HG03280 (cell line): ENCODE measurements at regions not wholly inside any gene's neighbourhood (a gene's known extent, or its start where the extent isn't known, plus 50 kb on each side); places are given as distances from the start of the nearest gene placed in this dataset.

Experiments
- ATAC-seq: cut with Tn5 transposase; IDR thresholded peaks from one replicate; pipeline ENCODE4 v1.9.1; 2021; ENCODE audit warnings: mild to moderate bottlenecking, moderate library complexity; ENCODE audit not compliant: unreplicated experiment

DNA sequence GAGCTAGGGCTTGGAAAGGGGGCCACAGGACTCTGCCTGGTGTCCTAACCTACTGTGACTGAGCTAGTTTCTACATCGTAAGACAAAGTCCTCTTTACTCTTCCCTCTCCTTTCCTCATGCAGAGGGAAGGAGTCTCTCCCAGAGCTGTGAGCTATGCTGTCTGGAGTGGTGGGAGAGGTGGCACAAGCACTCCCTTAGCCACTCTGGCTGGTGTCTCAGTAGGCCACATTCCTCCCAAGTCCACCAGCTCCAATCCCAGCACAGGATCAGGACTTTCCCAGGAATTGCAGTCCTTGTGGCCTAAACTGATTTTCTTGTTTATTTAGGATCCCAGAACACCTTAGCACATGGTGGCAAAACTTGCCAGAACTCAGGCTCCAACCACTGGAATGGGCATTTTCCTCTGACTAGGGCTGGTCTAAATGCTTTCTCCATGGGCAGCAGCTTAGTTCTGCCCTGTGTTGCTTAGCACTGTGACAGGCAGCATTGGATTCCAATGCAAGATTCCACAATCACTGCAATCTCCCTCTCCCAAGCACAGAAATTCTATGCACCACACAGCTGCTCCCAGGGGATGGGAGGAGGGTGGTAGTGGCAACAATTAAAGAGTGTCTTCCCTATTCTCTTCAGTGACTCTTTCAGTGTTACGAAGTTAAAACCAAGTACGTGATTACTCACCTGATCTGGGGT, 733.3 kb downstream of the HACE1 start:
- no peak for ATAC-seq

DNA sequence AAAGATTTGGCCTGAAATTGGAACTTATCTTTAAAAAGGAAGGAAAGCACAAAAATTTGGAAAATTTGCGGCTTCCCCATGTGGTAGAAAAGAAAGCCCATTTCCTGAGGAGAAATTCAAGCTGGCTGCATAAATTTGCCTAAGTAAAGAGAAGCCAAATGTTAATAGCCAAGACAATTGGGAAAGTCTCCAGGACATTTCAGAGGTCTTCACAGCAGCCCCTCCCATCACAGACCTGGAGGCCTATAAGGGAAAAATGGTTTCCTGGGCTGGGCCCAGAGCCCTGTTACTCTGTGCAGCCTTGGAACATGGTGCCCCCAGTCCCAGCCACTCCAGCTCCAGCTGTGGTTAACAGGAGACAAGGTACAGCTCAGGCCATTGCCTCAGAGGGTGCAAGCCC, 736.5 kb downstream of the HACE1 start:
- ATAC-seq = no peak

DNA sequence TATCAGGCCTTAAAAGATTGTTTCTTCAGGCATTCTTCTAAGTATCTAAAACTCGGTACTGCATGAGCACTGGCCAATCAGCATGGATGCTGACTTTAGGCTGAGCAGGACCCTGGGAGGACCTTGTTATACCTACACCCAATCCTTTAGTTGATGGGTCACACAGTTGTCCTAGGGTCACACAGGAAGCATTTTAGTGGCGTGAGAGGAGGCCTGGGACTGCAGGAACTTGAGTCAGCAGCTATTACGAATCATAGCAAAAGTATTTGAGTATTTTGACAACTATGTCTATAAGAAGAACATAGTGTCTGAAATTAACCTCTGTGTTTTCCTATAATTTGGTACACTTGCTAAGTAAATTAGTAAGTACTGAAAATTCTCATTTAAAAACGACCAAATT, 741.4 kb downstream of the HACE1 start:
- no peak for ATAC-seq

DNA sequence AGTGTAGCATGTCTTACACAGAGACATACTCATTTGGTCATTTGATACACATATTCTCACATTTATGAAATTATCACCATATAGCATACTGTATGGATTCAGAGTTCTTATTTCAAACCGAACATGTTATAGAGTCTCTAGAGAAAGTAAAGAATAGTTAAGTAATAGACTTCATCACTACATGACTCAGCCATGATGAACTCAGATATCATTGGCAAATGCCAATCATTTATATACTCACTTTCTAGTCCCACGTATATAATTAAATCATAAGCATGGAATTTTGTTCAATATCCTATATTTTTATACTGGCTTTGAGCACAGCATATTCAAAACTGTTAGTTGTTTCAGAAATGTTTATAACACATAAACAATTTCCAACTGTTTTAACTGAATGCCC, 749.9 kb downstream of the HACE1 start:
- no peak for ATAC-seq

DNA sequence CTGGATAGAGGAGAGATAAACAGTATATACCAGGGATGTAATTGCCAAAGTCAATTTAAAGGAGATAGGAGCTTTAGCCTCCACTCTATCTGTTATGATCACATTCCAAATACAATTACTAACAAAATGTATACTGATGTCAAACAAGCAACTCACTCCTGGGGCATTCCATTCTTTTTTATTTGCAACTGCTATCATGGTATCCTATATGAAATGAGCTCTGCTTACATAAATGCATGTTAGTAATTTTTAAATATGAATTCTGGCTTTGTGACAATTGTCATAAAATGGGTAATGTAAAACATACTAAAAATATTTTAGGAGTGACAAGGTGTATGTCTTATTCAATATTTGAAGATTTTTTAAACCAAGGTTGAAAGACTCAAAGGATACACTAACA, 751.1 kb downstream of the HACE1 start:
- no peak for ATAC-seq

DNA sequence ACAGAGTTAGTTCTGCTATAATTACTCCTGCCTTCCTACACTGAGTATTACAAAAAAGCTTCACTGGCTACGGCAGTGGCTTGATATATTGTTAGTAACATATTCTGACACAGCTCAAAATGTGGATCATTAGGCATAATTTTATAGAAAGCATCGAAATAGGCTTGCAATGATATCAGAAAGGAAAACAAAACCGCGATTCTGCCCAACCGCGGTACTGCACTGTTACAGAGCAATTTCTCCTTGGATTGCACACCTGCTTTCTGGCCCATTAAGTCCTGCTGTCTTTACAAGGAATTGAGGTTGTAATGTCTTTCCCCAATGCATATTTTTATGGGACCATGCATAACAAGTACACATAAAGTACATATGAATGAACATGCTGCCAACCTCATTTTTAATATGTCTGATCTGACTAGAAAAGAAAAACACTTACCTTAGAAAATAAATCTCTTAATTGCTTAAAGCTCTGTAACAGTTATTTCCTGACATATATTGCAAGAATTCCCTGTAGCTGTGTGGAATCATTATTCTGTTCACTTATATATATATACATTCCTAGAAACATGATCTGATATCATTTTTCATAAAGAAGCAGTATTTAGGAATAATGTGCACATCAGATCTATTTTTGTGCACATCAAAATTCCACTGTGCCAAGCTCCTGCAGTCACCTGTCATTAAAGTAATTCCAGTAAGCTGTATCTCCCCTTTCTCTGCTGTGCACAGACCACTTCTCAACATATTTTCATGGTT, 763.9 kb downstream of the HACE1 start:
- ATAC-seq = no peak

DNA sequence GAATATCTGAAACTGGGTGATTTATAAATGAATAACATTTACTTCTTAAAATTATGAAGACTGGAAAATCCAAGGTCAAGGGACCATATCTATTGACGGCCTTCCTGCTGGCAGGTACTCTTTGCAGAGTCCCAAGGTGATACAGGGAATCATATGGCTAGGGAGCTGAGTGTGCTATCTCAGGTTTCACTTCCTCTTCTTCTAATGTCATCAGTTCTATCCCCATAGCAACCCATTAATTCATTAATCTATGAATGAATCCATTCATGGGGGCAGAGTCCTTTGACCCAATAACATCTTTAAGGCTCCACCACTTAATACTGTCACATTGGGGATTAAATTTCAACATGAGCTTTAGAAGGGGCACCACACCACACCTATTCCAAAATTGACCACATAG, 772.0 kb downstream of the HACE1 start:
- no peak for ATAC-seq

DNA sequence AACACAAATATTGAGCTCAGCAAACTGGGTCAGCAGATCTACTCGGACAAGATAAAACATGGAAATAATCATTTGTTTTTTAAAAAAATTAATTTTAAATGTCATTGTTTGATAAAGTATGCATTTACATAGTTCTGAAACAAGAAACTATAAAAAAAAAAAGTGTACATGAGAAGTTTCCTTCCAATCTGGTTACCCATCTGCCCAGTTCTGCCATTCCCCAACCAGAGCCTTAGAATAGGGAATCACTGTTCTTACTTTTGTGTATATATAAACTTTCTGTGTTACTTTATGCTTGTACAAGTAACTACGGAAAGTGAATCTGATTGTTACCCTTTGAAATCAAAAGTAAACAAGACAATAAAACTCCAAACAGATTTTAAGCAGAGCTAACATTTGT, 791.4 kb downstream of the HACE1 start:
- no peak for ATAC-seq

DNA sequence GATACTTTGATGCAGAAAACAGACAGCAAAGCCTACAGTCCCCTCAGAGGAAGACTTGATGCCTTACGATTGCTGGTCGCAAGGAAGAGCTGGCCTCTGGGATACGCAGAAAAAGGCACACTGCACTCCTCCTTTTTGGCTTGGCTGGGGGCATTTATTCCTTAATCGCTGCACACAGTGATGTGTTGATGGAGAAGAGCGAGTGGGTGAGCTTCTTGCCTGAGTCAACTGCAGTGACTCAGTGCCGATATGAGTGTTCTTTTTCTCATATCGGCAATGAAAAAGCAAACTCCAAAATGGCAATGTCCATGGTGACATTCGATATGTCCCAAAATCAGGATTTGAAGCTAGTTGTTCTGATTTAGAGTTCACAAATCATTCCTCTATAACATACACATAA, 794.8 kb downstream of the HACE1 start:
- no peak for ATAC-seq

DNA sequence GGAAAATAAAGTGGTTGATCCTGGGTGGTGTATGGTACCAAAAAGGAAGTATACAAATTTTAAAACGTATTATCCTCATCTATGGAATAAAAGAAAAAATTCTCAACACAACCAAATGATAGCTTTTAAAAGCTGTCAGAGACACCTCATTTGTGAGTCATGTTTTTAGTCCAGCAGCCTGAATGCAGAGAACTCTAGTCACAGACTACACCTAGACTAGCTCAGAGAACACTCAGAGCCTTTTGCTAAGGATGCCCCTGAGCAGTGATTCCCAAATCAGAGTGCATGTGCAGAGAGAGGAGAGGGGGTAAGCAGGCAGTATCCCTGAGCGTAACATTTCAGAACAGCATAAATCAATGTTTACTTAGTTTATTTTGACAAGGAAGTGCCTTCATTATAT, 809.3 kb downstream of the HACE1 start:
- ATAC-seq = no peak

DNA sequence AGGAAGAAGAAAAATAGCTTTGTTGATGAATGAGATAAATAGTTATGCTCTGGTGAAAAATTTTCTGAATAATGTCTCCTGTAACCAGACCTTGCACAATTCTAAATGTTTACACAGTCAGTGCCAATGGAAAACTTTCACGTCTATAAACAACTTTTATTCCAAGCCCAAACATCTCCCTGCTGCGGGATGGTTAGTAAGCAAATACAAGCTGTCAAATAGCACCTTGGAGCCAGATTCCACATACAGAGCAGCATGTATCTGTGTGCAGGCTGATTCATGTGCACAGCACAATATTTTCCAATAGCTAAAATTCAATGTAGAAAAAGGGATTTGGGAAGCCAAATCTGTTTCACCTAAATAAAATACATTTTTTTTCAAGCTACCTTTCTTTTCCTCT, 813.3 kb downstream of the HACE1 start:
- no peak for ATAC-seq

DNA sequence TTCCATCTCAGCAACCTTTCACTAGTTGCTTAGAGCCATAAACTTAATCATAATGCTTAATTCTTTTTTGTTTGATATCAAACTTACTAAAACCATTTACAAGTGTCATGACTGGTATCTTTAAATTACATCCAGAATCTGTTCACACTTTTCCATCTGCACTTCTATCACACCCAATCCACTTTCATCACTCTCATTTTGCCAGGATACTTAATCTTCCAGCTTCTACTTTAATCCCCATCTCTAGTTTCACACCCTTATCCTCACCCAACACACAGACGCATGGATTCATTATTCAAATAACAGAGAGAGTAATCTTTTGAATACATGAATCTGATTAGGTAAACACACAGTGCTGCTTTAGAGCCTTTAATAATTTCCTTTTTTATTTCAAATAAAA, 828.4 kb downstream of the HACE1 start:
- no peak for ATAC-seq

DNA sequence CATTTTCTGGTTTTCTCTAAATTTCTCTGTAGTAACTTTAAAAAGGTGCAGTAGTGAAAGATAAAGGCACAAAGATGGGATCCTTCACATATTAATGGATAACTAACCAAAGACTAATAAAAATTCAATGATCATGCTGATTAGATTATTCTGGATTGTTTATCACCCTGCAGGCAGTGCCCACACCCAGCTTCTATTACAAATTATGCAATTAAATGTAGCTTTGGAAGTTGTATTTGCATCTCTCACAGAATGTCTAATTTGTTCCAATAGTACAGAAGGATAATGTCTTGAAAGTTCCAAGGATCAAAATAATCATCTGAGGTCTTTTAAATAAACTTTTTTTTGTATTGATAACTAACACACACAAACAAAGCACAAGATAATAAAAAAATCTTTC, 837.6 kb downstream of the HACE1 start:
- ATAC-seq = no peak

DNA sequence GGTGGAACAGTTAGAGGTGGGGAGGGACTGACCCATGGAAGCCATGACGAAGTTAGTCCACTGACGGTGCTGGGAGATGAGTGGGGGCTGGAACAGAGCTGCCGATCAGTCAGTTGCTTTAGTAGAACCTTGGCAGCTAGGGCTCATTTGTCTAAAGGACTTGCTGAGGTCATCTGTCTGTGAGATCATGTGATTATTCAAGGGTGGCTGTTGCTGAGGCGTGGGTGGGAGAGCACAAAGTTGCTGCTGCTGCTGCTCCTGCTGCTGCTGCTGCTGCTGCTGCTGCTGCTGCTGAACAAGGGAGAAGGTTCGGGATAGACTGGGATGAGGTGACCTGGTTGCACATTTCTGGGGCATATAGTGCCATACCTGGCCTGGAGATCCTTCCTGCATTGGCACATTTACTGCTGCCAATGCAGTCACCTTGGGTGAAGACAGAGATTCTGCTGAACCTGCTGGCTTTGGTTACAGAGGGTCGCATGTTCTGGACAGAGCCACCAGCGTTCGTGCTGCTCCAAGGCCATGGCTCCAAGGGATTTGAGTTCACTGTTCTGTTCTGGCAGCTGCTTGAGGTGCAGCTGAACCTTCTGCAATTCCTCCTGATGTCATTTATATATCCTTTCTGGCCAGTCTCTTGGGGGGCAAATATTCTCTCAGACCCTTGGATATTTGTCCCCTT, 840.5 kb downstream of the HACE1 start:
- ATAC-seq = no peak

DNA sequence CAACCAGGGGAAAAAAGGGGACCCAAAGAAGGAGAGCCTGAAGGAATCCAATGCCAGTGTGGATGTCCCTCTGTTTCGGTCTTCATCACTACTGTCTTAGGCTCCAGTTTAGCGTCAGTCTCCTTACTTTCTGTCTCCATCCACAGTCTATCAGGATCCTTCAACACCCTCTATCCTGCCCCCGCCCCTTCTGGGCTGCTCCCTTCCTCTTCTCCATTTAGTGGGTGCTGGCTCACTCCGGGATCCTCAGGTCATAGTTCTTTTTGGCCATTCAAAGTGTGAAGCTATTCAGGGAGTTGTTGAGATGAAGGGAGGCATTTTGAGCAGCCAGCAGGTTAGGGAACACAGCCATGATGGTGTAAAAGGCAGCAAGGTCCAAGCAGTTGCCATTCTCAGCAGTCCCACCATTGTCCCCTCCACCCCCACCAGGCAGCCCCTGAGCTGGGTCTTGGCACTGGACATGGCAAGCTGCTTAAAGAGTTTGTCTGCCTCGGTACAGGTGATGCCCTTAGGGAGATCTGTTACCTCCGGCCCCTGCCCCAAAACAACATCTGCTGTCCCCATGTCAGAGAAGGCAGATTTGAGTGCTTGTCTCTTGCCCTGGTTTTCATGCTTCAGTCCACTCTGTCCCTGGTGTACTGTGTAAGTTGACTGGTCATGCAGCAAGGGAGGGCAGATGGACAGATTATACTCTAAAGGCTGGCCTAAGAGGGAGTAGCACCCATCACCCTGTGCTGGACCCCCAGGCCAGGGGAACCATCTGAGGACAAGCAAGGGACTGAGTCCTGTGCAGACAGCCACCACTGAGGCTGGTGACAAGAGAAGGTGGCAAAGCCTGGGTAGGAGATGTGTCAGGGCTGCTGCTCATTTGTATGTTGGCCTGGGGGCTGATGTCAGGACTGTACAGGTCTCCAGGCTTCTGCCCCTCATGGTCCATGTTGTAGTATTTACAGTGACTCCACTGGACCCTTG, 842.0 kb downstream of the HACE1 start:
- no peak for ATAC-seq

DNA sequence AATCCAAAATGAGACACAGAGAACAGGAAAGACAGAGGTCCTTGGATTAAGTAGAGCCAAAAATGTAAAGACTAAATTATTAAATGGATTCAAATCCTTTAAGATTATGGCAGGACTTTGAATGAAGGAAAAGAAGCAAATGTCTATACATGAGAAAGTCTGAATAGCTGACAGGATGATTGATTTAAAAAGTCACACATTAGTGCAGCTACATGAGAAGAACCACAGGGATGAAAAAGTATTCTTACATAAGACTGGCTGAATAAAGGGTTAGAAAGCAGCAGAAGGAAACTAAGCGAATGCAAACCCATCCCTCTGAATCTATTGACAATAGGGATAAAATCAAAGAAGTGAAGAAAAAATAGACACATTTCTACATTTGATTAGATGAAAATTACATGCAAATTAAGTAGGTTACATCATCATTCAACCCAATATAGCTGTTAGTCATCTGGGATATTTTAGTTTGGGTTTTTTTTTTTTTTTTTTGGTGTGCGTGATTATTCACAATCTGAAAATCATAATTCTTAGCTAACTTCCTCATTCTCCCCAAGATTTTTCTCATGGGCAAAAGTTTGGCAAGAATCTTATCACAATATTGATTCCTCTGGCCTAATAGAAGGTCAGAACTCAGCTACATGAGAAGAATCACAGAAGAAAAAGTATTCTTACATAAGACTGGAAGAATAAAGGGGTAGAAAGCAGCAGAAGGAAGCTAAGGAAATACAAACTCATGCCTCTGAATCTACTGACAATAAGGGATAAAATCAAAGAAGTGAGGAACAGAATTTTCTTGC, 845.4 kb downstream of the HACE1 start:
- ATAC-seq = no peak

DNA sequence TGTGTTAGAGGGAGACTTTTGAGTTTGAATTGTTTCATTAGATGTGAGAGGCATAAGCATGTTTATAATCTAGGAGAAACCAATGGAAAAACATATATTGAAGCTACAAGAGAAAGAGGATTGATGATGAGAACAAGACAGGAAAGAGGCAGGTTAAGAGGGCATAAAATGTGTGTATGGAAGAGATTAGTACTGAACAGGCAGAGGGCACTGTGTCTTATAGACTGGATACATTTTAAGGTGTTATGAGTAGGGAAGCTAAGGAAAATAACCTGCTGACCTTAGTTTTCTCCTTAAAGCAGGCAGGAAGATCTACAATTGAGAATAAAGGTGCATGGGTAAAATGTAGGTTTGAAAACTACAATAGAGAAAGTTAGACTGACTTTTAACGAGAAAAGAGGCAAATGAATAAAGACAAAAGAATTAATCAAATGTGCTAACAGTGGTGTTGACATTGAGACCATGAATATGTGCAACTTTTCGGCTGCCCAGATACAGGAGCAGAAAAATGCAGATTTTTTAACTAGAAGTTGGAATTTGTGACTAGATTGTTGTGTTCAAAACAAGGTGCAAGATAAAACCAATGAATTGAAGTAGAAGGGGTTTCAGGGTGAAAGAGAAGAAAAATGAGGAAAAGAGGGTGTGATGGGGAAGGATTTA, 846.3 kb downstream of the HACE1 start:
- ATAC-seq = no peak

DNA sequence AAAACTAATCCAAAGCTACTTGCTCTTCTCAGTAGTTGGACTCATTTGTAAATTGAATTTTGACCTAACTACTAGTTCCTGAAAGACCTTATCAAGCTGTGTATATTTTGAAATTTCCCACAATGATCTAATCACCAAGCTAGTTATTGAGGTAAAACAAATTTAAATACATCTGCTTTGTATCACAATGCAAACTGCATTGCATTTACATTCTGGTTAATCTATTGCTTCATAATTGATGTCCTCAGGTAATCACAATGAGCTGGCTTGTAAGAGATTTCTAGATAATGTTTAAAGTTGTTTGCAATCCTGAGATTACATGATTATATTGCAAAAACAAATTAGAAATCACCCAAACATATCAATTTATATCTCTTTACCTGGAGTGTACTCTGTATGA, 848.8 kb downstream of the HACE1 start:
- ATAC-seq = no peak

DNA sequence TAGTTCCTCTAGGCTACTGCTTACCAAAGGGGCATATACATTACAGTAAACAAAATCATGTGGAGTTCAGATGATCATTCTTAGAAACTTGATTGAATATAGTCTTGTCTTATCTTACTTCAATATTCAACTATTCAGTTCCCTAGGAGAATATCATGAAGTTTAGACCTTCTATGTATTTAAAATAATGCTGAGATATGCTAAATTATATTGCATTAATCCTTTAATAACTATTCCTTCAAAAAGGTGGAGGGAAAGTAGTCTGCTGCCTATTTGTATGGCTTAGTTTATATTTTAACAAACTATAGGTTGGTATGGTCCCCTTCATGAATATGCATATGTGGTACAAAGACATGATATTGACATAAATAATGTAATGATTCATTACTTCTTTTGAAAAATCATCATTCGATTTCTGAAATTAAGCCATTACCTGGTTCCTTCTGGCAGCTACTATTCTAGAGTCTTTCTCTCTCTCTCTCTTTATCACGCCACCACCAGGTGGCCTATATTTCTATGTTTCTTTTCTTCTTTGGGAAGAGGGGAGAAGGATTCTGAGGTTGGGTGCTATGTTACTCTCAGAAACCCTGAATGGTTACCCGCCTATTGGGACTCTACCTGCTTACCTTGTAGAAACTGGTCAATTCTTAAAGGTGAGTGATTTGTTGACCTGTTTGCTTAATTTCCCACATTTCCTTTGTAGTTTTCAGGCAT, 855.8 kb downstream of the HACE1 start:
- no peak for ATAC-seq
